H9 (cell line): ENCODE measurements at regions not wholly inside any gene's neighbourhood (a gene's known extent, or its start where the extent isn't known, plus 50 kb on each side); places are given as distances from the start of the nearest gene placed in this dataset.

Source experiments
- DNase-seq: peaks from one replicate; pipeline ENCODE4 v3.0.0-alpha.2; 2017
- H2AFZ ChIP-seq: one replicate; pipeline ENCODE4 v1.6.1; 2013; ENCODE audit warnings: mild to moderate bottlenecking, low read length, control low read depth, moderate library complexity
- H2AK5ac ChIP-seq: 2 replicates; pipeline ENCODE4 v1.6.1; 2013; ENCODE audit warnings: low read length, control low read depth, mixed read lengths; ENCODE audit not compliant: insufficient read length
- H2BK120ac ChIP-seq: one replicate; pipeline ENCODE4 v1.6.1; 2013; ENCODE audit warnings: low read depth, mild to moderate bottlenecking, low read length, control low read depth, inconsistent platforms; ENCODE audit not compliant: poor library complexity, severe bottlenecking
- H2BK12ac ChIP-seq: 2 replicates; pipeline ENCODE4 v1.6.1; 2013; ENCODE audit warnings: low read length, control low read depth, mixed read lengths, low read depth; ENCODE audit not compliant: insufficient read length
- H2BK15ac ChIP-seq: 2 replicates; pipeline ENCODE4 v1.6.1; 2013; ENCODE audit warnings: low read depth, low read length, control low read depth
- H2BK20ac ChIP-seq: one replicate; pipeline ENCODE4 v1.6.1; 2013; ENCODE audit warnings: low read depth, mild to moderate bottlenecking, low read length, control low read depth, inconsistent platforms; ENCODE audit not compliant: poor library complexity, severe bottlenecking
- H2BK5ac ChIP-seq: 2 replicates; pipeline ENCODE4 v1.6.1; 2013; ENCODE audit warnings: low read length, control low read depth, mixed read lengths; ENCODE audit not compliant: insufficient read length
- H3K14ac ChIP-seq: 2 replicates; pipeline ENCODE4 v1.6.1; 2013; ENCODE audit warnings: low read length, control low read depth; ENCODE audit not compliant: insufficient read depth
- H3K18ac ChIP-seq: 2 replicates; pipeline ENCODE4 v1.6.1; 2013; ENCODE audit warnings: low read depth, mild to moderate bottlenecking, mixed read lengths, low read length, control low read depth; ENCODE audit not compliant: insufficient read length
- H3K23ac ChIP-seq: 2 replicates; pipeline ENCODE4 v1.6.1; 2013; ENCODE audit warnings: low read length, control low read depth, mixed read lengths, low read depth; ENCODE audit not compliant: insufficient read length
- H3K23me2 ChIP-seq: 2 replicates; pipeline ENCODE4 v1.6.1; 2013; ENCODE audit warnings: low read depth, mild to moderate bottlenecking, mixed read lengths, low read length, control low read depth; ENCODE audit not compliant: insufficient read length, poor library complexity, severe bottlenecking
- H3K27ac ChIP-seq: 2 replicates; pipeline ENCODE4 v1.5.1; 2013; ENCODE audit warnings: low read length, control low read depth, mixed read lengths, low read depth; ENCODE audit not compliant: insufficient read length
- H3K27me3 ChIP-seq: 2 replicates; pipeline ENCODE4 v1.6.1; 2013; ENCODE audit warnings: low read length, control low read depth, inconsistent platforms; ENCODE audit not compliant: insufficient read depth
- H3K4ac ChIP-seq: 2 replicates; pipeline ENCODE4 v1.6.1; 2013; ENCODE audit warnings: low read depth, mild to moderate bottlenecking, control low read depth, inconsistent platforms, low read length, moderate library complexity
- H3K4me1 ChIP-seq: 2 replicates; pipeline ENCODE4 v1.6.1; 2013; ENCODE audit warnings: low read length, control low read depth, inconsistent platforms; ENCODE audit not compliant: insufficient read depth
- H3K4me2 ChIP-seq: 2 replicates; pipeline ENCODE4 v1.6.1; 2013; ENCODE audit warnings: low read length, control low read depth, mixed read lengths; ENCODE audit not compliant: insufficient read length, insufficient read depth
- H3K56ac ChIP-seq: 2 replicates; pipeline ENCODE4 v1.6.1; 2013; ENCODE audit warnings: low read depth, mild to moderate bottlenecking, mixed read lengths, low read length, control low read depth; ENCODE audit not compliant: insufficient read length
- H3K79me1 ChIP-seq: 2 replicates; pipeline ENCODE4 v1.6.1; 2013; ENCODE audit warnings: low read depth, mild to moderate bottlenecking, moderate library complexity, low read length, control low read depth, inconsistent platforms; ENCODE audit not compliant: insufficient read depth, poor library complexity, severe bottlenecking
- H3K79me2 ChIP-seq: 2 replicates; pipeline ENCODE4 v1.6.1; 2013; ENCODE audit warnings: low read length, control low read depth, inconsistent platforms; ENCODE audit not compliant: insufficient read depth
- H3K9ac ChIP-seq: 2 replicates; pipeline ENCODE4 v1.6.1; 2013; ENCODE audit warnings: low read length, control low read depth, mixed read lengths; ENCODE audit not compliant: insufficient read length; ENCODE audit errors: extremely low read depth
- H3K9me3 ChIP-seq: one replicate; pipeline ENCODE4 v1.6.1; 2013; ENCODE audit warnings: low read depth, low read length, inconsistent platforms; ENCODE audit not compliant: control insufficient read depth
- H3T11ph ChIP-seq: one replicate; pipeline ENCODE4 v1.6.1; 2013; ENCODE audit warnings: mild to moderate bottlenecking, low read length, control low read depth, inconsistent platforms
- H4K20me1 ChIP-seq: one replicate; pipeline ENCODE4 v1.6.1; 2013; ENCODE audit not compliant: control insufficient read depth, insufficient read length, insufficient read depth
- H4K5ac ChIP-seq: 2 replicates; pipeline ENCODE4 v1.6.1; 2013; ENCODE audit warnings: low read depth, mild to moderate bottlenecking, mixed read lengths, low read length, control low read depth; ENCODE audit not compliant: insufficient read length
- H4K8ac ChIP-seq: replicated peaks from 2 replicates; pipeline ENCODE4 v1.6.1; 2013; ENCODE audit warnings: low read length, control low read depth, mixed read lengths, low read depth; ENCODE audit not compliant: insufficient read length
- H4K91ac ChIP-seq: 2 replicates; pipeline ENCODE4 v1.6.1; 2013; ENCODE audit warnings: low read depth, mild to moderate bottlenecking, moderate library complexity, mixed read lengths, low read length, control low read depth; ENCODE audit not compliant: insufficient read length
- H3K27ac Mint-ChIP-seq, 3 experiments: 2 replicates in 2 of 3; 3 replicates in 1 of 3; pipeline ENCODE4 v1.8.0; 2020 to 2021; ENCODE audit warnings: mixed read lengths in 3 of 3, mild to moderate bottlenecking in 1 of 3, moderate library complexity in 1 of 3
- H3K27me3 Mint-ChIP-seq: 2 replicates; pipeline ENCODE4 v1.8.0; 2021; ENCODE audit warnings: low read depth, mild to moderate bottlenecking, moderate library complexity, mixed read lengths
- H3K36me3 Mint-ChIP-seq, 3 experiments: 2 replicates in 2 of 3; 3 replicates in 1 of 3; pipeline ENCODE4 v1.8.0; 2020 to 2021; ENCODE audit warnings: low read depth in 3 of 3, mixed read lengths in 3 of 3; ENCODE audit not compliant: insufficient read depth in 1 of 3
- H3K4me1 Mint-ChIP-seq, 2 experiments: 2 replicates each; pipeline ENCODE4 v1.8.0; 2020; ENCODE audit warnings: mixed read lengths in 2 of 2
- H3K4me3 Mint-ChIP-seq, 2 experiments: 2 replicates in 1 of 2; 3 replicates in 1 of 2; pipeline ENCODE4 v1.8.0; 2020 to 2021; ENCODE audit warnings: mild to moderate bottlenecking in 2 of 2, mixed read lengths in 2 of 2, moderate library complexity in 1 of 2
- H3K9me3 Mint-ChIP-seq, 2 experiments: 2 replicates in 1 of 2; 3 replicates in 1 of 2; pipeline ENCODE4 v1.8.0; 2020; ENCODE audit warnings: mild to moderate bottlenecking in 2 of 2, mixed read lengths in 2 of 2, moderate library complexity in 1 of 2
- WGBS: extraction: QIAGEN DNeasy Blood & Tissue Kit; methylation state at CpG from one replicate; pipeline ENCODE4 v1.1.7; 2013; ENCODE audit warnings: missing lambda C conversion rate, low lambda C conversion rate, mixed read lengths; ENCODE audit not compliant: insufficient read length; ENCODE audit errors: extremely low coverage; 5-methylcytosine and 5-hydroxymethylcytosine counted together
- TF ChIP-seq, protein P1 (sequence below): fragments of 200-600 bp; sonication (generic); conservative IDR thresholded peaks from 3 replicates; pipeline ENCODE4 v1.8.0; 2021; ENCODE audit warnings: antibody characterized with exemption, mild to moderate bottlenecking

DNA sequence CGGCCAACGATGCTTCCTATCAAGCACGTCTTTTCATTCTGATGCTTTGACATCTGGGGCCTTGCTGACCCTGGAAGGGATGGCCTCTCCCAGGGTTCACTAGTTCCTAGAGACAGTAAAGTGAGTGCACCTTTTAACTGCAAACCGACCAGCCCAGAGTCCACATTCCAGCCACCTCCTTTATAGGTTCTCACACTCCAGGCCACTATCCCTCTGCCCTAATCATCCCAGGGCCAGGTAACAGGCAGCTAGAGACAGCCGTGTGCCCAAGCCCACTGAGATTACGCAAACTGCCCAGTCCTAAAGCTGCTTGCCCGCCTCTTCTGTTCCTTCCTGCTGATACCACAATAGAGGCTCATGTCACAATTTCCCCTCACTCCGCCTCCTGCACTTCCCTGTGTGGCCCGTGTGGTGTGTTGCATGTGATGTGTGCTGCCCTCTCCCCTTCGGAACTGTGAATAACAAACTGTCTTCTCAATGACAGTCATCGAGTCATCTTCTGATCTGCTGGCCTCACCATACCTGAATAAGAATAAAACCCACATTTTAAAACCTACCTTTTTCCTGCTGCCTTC is 123.7 kb upstream of the EXOC2 start:
- H2BK5ac ChIP-seq = no peak overlapping the region
- DNase-seq = no peak
- no peak overlapping the region for H2AFZ ChIP-seq
- H3K14ac ChIP-seq = no peak overlapping the region; the same call in 1 of the 2 replicates
- H3K23ac ChIP-seq = no peak overlapping the region
- WGBS = no CpG with 5 or more reads among the region's 11 CpGs
- no peaks in the 10 kb centered on the region for H3K4me1 ChIP-seq
- no peak overlapping the region for H3K56ac ChIP-seq
- H4K91ac ChIP-seq = no peak overlapping the region
- no peak overlapping the region for H2BK20ac ChIP-seq
- H3K36me3 Mint-ChIP-seq = no peaks in the 10 kb centered on the region
- H3K9ac ChIP-seq = no peak overlapping the region
- H3K79me1 ChIP-seq = no peaks in the 10 kb centered on the region
- H4K8ac ChIP-seq = no peak overlapping the region
- no peak overlapping the region for H2AK5ac ChIP-seq
- no peaks in the 10 kb centered on the region for H3K9me3 ChIP-seq
- H3K27ac ChIP-seq = no peak overlapping the region
- H2BK12ac ChIP-seq = no peak overlapping the region
- no peaks in the 10 kb centered on the region for H3K79me2 ChIP-seq
- H3K4me2 ChIP-seq = no peak overlapping the region
- H3K4ac ChIP-seq = no peak overlapping the region
- no peak overlapping the region for H2BK15ac ChIP-seq
- TF ChIP-seq, protein P1, sequence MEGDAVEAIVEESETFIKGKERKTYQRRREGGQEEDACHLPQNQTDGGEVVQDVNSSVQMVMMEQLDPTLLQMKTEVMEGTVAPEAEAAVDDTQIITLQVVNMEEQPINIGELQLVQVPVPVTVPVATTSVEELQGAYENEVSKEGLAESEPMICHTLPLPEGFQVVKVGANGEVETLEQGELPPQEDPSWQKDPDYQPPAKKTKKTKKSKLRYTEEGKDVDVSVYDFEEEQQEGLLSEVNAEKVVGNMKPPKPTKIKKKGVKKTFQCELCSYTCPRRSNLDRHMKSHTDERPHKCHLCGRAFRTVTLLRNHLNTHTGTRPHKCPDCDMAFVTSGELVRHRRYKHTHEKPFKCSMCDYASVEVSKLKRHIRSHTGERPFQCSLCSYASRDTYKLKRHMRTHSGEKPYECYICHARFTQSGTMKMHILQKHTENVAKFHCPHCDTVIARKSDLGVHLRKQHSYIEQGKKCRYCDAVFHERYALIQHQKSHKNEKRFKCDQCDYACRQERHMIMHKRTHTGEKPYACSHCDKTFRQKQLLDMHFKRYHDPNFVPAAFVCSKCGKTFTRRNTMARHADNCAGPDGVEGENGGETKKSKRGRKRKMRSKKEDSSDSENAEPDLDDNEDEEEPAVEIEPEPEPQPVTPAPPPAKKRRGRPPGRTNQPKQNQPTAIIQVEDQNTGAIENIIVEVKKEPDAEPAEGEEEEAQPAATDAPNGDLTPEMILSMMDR = no peak
- no peak overlapping the region for H2BK120ac ChIP-seq
- no peaks in the 10 kb centered on the region for H4K20me1 ChIP-seq
- no peak overlapping the region for H3K18ac ChIP-seq
- H4K5ac ChIP-seq = no peak overlapping the region
- no peaks in the 10 kb centered on the region for H3K23me2 ChIP-seq
- no peaks in the 10 kb centered on the region for H3K27me3 ChIP-seq
- H3T11ph ChIP-seq = no peak overlapping the region
- H3K4me3 Mint-ChIP-seq = no peak overlapping the region
- no peaks in the 10 kb centered on the region for H3K9me3 Mint-ChIP-seq
- H3K27ac Mint-ChIP-seq = no peak overlapping the region
- peaks cover 0 to 4% of the 10 kb centered on the region in 2 experiments; a peak in 1 of 4 replicates for H3K4me1 Mint-ChIP-seq
- H3K27me3 Mint-ChIP-seq = no peaks in the 10 kb centered on the region; the same call in 1 of the 2 replicates
